GM19372 (cell line): ENCODE measurements at regions not wholly inside any gene's neighbourhood (a gene's known extent, or its start where the extent isn't known, plus 50 kb on each side); places are given as distances from the start of the nearest gene placed in this dataset.

ENCODE experiments used
- ATAC-seq: cut with Tn5 transposase; IDR thresholded peaks from one replicate; pipeline ENCODE4 v1.9.1; 2021; ENCODE audit warnings: mild to moderate bottlenecking, low read depth, moderate library complexity; ENCODE audit not compliant: unreplicated experiment

DNA sequence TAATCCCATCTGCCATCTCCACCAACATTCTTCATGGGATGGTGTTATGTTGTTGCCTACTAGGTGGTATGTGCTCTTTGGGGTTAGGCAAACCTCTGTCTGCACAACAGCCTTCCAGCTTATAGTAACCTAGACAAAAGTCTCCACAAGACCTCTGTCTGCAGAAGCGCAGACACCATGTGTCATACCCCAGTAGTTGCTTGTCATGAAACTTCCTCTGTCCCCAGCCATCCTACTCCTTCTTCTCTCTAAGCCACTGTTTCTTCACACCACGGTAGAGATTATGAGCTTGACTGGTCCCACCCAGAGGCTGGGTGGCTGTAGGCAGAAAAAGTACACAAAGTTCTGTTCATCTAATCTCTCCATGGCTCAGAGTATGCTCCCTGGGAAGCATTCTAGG, 100.3 kb downstream of the MAF start:
- no peak for ATAC-seq

DNA sequence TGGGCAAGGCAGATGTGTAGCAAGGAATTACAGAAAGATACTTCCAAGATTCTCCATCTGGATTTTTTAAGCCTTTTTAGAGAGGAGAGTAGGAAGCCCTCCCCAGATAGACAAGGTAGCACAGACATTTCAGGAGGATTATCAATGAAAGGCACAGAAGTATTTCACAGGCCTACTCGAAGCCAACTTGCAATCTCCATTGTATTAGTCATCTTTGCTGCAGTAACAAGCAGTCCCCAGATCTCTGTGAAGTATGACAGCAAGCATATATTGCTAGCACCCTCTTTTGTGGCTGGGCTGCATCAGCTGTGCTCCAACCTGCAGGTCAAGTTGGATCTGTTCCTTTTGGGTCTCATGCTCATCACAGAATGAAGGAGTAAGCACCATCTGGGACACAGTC, 101.6 kb downstream of the MAF start:
- no peak for ATAC-seq

DNA sequence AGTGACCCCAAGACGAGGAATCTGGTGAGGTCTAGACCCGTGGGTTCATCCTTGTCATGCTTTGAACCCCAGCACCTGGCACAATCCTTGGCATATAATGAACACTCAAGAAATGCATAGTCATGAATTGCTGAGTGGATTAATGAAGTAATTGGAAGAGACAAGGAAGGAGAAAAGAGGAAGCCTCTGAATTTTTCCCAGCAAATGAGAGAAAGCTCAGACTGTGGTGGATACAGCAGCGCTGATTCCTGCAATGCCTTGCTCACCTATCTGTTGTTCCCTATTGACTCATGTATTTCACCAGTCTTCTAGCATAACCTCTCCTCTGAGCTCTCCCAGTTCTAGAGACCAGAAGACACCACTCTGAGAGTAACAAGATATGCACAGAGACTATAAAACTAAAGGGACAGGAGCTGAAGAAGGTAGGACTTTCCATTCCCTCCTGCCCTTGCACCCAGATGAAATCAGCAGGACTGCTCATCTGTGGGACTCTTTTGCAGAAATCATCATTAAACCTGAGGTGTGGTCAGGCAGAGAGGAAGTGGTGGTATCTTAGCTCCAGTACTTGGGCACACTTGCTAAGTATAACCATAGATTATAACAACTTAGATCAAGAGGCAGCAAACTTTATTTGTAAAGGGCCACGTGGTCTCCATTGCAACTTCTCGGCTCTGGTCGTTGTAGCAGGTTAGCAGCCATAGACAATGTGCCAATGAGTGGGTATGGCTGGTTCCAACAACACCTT, 102.8 kb downstream of the MAF start:
- ATAC-seq: no peak

DNA sequence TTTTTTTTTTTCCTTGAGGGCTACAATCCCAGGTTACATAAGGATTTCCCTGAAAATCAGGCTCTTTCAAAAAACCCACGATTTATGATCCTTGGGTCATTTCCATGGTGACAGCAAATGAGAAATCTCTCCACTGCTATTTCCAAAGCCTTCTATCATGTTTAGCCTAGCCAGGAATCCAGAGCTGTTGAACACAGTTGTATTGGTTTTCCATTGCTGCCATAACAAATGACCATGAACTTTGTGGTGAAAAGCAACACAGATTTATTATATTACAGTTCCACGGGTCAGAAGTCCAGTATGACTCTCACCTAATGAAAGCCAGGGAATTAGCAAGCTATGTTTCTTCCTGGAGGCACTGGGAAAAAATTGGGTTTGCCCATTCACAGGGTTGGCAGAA, 106.6 kb downstream of the MAF start:
- ATAC-seq: no peak

DNA sequence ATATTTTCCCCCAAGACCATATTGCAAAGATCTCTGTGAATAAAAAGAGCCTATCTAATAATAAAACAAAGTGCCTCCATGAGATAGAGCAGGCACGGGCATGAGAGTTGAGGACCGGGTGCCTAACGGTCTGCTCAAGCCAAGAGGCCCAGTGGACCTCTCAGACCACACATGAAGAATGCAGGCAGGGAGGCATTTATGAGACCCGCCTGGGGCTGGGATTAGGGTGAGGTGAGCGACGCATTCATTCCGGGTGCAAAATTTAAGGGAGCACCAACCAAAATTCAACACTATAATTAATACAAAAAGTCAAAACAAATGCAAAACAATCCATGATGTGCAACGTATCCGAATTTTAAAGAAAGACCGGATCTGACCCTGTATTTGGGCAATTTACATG, 108.5 kb downstream of the MAF start:
- no peak for ATAC-seq

DNA sequence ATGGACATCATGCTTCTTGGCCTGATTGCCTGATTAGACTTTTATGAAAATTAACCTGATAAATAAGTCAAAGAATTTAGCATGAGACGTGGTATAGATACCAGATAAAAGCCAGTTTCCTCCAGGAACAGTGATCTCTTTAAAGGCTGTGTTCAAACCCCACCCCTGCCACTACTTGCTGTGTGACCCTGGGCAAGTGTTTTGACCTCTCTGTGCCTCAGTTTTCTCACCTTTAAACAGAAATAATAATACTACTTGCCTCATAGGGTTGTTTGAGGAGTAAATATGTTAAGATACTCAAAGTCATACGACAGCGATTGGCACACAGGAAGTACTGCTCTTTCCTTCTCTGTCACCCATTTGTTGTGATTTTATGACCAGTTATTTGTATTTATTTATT, 115.5 kb downstream of the MAF start:
- ATAC-seq: no peak

DNA sequence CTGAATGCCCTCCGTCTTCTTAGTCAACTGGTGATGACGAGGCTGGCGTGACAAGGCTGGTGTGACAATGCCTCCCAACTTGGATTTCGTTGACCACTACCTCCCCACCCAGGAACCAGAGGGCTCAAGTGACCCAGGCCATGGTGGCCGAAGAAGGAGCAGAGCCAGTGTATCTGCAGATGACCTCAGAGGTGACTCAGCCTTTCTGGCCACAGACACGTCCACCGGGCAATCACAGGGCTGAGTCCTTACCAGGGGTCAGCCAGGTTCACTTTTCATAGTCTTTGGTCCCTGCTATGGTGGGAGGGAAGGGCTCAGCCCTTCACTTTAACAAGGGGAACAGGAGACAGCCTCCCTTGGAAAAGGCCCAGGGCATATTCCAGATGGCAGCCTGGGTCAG, 116.3 kb downstream of the MAF start:
- no peak for ATAC-seq

DNA sequence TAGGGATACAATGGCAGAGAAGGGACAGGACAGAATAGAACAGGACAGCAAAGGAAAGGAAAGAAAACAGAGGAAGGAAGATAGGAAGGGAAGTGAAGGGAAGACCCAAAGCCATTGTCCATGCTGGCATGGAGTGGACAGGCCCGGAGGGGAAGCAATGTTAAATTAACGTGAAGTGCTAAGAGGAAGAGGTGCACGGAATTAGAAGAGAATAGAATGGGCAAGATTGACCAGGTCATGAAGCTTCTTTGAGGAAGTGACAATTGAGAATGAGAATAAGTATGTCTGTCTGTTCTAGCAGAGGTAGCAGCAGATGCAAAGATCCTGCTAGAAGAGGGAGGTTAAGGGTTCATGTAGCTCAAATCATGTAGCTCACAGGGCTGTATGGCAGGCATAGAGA, 117.2 kb downstream of the MAF start:
- no peak for ATAC-seq

DNA sequence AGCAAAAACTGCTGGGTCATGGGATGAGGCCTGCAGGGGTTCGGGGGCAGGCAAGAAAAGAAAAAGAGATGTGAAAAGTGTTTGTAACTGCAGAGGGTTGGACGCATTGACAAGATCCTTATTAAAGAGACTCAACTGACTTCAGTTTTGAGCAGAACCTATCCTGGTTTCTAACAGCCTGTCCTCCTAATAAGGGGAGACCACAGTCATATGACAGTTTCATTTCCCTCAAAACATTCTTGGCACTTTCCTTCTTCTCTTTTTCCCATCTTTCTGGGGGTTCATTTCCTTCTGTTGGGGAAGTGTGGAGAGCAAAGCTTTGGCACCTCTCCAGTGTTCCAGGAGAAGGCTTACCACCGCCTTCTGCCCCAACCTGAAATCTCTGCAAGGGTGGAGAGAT, 118.5 kb downstream of the MAF start:
- no peak for ATAC-seq

DNA sequence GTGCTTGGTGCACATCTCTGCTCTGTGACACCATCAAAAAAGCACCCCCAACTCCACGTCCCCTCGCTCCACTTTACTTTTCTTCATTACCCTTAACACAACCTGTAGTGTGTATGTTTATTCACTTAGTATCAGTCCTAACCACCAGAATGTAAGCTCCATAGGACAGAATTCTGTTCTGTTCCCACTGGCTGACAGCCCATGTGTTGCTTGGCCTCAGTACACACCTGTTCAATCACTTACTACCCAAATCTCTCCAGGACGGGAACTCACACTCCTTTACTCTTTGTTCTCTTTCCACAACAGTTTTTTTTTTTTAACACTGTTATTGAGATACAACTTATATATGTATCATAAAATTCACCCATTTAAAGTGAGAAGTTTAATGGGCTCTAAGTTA, 119.6 kb downstream of the MAF start:
- no peak for ATAC-seq

DNA sequence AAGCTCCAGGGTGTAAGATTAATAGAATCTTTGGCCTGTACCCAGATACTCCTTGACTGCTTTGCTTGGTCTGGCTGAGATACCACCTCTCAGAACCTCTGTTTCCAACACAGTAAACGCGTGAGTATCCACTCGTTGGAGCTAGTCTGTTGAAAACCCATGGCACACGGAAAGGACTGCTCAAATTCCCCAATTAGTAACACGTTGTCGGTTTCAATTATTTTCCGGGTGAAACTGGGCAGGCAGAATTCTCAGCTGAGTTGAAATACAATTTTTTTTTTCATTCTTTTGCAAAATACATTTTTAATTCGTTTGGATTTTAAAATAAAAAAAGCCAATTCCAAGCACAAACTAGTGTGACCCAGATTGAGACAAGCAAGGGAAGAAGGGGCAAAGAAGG, 120.5 kb downstream of the MAF start:
- ATAC-seq: no peak

DNA sequence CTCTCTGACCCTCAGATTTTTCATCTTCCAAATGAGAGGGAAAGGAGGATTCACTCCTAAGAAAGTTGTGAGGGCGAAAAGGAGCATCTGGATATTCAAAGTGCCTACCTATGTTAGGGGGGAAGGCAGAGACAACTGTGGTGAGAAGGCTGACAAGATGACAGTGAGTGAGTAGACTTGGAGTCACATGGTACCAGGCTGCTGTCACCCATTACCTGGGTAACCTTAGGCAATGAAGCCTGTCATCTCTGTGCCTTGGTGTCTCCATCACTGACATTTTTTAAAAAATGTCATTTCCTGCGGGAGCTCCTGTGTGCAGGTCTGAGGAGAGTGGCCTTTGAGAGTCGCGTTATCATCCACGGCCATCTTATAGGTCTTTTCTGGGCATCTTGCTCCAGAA, 124.0 kb downstream of the MAF start:
- no peak for ATAC-seq

DNA sequence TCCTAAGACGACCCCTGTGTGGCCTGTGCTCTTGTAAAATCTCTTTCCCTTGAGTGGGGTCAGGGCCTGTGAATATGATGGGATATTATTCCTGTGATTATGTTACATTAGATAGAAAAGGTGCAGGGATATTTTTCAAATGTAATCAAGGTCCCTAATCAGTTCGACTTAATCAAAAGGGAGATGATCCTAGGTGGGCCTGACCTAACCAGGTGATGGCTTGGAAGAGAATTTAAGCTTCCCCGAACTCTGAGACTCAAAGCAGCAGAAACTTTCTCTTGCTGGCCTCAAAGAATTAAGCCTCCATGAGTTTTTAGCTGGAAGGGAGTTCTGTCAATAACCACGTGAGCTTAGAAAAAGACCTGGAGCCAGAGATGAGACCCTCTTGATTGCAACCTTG, 124.7 kb downstream of the MAF start:
- ATAC-seq: no peak

DNA sequence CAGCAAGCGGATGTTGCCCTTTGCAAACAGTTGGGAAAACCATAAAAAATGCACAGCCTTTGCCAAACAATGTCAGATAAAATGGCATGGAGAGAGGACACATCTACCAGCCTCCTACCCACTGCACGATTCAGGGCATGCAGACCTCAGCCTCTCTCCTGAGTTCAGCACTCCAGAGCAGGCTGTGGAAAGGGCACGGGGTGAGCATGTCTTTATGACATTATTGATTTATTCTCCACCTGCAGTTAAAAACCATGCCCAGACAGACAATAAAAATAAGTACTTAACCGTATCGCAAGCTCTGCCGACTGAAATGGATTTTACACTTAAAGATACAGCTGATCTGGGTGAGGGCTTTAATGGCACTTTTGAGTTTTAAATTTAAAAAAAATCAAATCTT, 127.1 kb downstream of the MAF start:
- no peak for ATAC-seq

DNA sequence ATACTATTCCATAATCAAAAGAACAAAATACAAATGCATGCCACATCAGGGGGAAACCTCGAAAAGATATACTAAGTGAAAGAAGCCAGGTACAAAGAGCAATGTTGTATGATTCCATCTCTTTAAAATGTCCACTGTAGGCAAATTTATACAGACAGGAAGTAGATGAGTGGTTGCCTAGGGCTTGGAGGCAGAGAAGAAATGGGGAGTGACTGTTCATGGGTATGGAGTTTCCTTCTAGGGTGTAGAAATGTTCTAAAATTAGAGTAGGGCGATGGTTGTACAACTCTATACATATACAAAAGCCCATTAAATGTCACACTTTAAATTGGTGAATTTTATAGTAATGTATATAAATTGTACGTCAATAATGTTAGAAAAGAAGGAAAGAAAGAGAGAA, 128.1 kb downstream of the MAF start:
- no peak for ATAC-seq

DNA sequence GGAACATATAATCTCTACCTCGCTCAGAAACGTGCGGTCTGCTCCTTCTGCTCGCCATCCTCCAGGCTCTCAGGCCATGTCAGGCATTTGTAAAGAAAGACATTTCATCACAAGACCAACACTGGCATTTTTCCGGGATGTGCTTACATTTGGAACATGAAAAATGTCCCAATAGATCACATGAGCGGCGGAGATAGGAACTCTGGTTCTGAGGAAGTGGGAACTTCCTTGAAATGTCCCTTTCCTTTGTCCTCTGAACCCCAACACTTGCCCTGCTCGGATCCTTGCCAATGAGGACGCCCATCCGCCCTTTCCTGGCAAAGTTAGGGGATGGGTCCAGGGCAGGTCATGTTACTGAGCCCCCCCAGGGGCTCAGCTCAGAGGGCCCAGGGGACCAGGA, 130.5 kb downstream of the MAF start:
- no peak for ATAC-seq

DNA sequence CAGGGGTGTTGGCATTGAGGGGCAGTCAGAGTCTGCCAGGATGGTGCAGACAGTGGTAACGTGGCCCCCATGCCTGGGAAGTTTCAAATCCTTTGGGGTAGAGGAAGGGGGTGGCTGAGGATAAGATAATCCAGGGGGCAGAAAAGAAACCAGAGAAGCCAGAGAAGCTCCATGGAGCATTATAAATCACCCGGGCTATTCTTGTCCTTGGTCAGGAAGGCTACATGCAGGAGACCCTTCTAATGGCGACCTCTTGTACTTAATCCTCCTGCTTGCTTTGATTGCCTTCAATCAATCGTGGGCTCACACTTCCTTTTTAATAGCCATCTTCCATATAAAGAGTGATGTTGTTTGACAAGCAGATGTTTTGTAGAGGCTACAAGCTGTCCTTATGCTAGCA, 131.9 kb downstream of the MAF start:
- no peak for ATAC-seq

DNA sequence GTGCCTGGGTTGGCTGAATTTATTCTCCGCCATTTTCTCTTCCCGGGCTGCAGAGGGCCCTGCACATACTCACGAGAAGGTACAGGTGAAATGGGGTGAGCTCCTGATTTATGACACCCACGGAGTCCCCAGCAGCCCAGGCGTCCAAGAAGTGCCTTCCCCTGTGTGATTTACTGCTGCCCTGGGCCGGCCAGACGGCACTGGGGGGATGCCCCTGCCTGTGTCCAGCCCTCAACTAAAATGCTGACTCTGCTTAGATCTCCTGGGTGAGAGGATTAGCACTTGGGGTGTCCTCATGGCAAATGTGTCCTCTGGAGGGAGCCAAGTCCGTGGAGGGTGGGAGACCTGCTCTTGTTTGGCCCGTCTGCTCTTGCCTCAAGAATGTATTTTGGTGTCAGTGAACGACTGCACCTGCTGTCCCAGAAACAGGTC, 132.4 kb downstream of the MAF start:
- no peak for ATAC-seq

DNA sequence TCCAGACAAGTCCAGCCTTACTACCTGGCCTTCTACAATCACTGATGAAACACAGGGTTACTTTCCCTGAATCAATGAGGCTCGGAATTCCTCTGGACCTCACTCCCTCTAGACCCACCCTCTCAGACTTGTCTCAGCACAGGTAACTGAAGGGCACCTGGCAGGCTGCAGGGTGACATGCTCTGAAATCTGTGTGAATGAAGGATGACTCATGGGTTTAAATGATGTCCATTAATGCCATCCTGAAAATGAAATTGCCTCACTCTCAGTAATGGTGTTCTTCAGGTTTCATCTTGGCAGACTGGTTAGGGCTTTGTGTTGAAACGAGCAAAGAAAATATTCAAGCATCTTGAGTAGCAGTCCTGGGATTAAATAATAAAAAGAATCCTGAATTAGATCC, 134.4 kb downstream of the MAF start:
- ATAC-seq: no peak

DNA sequence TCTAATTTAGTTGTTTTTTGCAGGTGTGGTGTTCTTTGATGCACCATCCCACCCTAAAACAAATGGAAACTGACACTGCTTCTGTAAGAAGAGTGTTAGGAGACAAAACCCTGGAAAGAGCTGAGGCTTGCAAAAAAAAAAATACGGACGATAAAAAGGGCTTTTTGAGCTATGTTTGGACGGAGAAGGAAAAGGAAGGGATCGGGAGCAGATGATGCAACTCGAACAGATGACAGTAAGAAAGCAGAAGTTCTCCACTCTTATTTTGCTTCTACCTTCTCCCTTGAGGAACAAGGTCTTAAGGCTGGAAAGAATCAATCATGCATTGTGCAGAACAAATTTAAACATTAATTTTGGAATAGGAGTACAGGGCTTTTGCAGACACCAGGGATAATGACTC, 136.7 kb downstream of the MAF start:
- ATAC-seq: no peak

DNA sequence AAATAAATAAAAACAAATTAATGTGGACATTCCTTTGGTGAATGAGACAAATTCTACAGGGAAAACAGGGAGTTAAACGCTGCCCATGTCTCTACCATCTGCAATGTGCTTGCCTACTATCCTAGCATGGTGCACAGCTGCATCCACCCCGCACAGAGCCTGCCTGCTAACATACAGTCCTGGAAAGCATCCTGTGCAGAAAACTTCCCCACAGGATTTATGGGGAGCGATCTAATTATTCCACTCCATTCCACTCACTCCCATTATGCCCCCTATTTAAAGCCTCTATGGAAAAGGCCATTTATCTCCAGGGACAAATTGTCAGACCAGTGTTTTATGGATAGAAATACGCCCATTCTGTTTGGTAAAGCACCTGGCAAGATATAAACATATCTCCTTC, 144.5 kb downstream of the MAF start:
- ATAC-seq: no peak

DNA sequence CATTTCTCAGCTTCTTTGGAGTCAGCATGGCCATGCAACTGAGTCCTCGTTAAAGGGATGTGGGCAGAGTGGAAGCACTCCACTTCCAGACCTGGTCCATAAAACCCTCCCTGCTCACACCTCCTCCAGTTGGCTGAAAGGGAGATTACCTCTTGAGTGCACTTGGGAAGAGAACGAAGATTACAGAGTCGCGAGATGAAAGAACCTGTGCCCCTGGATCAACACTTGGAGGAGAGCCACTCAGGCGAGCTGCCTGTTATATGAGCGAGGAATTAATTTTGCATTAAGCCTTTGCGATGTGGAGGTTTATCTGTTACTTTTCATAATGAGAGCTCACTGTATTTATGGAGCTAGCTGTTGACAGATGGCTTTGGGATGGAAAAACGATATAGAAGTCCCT, 147.9 kb downstream of the MAF start:
- no peak for ATAC-seq

DNA sequence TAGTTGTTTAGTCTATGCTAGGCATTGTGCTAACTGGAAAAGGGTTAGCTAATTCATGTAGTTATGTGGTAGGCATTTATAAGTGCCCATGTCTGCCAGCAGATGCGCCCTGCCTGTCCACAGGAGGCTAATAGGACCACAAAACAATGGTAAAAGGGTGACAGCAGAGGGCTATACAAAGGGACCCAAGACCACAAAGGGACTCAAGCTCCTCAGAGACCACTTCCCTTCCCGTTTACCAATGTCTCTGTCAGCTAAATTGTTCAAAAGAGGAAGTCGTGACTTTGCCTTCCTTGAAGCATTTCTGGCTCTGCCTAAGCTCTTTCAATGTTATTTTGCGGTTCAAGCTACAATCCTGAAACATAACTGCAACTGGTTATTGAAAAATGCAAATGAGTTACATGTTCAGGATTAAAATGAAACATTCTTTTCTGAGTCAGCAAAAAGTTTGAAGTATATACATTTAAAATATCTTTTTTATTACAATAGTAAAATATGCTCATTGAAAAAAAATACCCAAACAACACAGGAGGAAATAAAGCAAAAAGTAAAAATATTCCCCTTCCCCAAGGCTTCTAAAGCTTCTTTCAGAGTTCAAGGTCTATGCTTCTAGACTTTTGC, 149.2 kb downstream of the MAF start:
- no peak for ATAC-seq
